IMR-90 (cell line): ENCODE measurements at regions not wholly inside any gene's neighbourhood (a gene's known extent, or its start where the extent isn't known, plus 50 kb on each side); places are given as distances from the start of the nearest gene placed in this dataset.

Experiments used
- ATAC-seq: fragments of 200-7000 bp; cut with Tn5 transposase; 2 replicates; pipeline ENCODE4 v1.9.1; 2020; ENCODE audit warnings: low read depth, mild to moderate bottlenecking, moderate library complexity
- BruUV-seq: library from RNA; stranded (reverse); fragments of 400-500 nt; replicated peaks from 2 replicates; lab custom pipeline; 2021; lab: Mats Ljungman, UMichigan
- CTCF ChIA-PET: fragments of 300-600 bp; formaldehyde crosslinking; extraction: SDS; loops from one replicate; lab custom pipeline; 2021; ENCODE audit warnings: antibody characterized with exemption; lab: Yijun Ruan, JAX
- POLR2A ChIA-PET: fragments of 300-600 bp; sonication (Branson Sonifier 250); formaldehyde crosslinking; loops from one replicate; lab custom pipeline; 2022; ENCODE audit warnings: antibody characterized with exemption; ENCODE audit not compliant: unreplicated experiment; lab: Charles Lee
- DNase-seq: peaks from one replicate; pipeline ENCODE4 v3.0.0; 2013
- H2AFZ ChIP-seq: replicated peaks from 2 replicates; pipeline ENCODE3; 2013; ENCODE audit warnings: low read length, mild to moderate bottlenecking; ENCODE audit not compliant: poor library complexity
- H2AK5ac ChIP-seq: 2 replicates; pipeline ENCODE4 v1.6.1; 2013; ENCODE audit warnings: low read depth, low read length, inconsistent platforms
- H2AK9ac ChIP-seq: replicated peaks from 2 replicates; pipeline ENCODE3; 2013; ENCODE audit warnings: mild to moderate bottlenecking, low read depth, low read length, moderate library complexity; ENCODE audit not compliant: poor library complexity
- H2BK120ac ChIP-seq: 2 replicates; pipeline ENCODE4 v1.6.1; 2013; ENCODE audit warnings: low read depth, low read length, inconsistent platforms
- H2BK15ac ChIP-seq: 3 replicates; pipeline ENCODE4 v1.6.1; 2013; ENCODE audit warnings: low read depth, low read length, inconsistent platforms
- H2BK20ac ChIP-seq: 2 replicates; pipeline ENCODE4 v1.6.1; 2013; ENCODE audit warnings: low read depth, mild to moderate bottlenecking, inconsistent platforms, low read length, moderate library complexity
- H2BK5ac ChIP-seq: 2 replicates; pipeline ENCODE4 v1.6.1; 2013; ENCODE audit warnings: mild to moderate bottlenecking, low read depth, low read length, inconsistent platforms; ENCODE audit not compliant: poor library complexity, severe bottlenecking
- H3K14ac ChIP-seq: replicated peaks from 2 replicates; pipeline ENCODE4 v1.6.1; 2013; ENCODE audit warnings: low read depth, low read length, inconsistent platforms
- H3K18ac ChIP-seq: 2 replicates; pipeline ENCODE4 v1.6.1; 2013; ENCODE audit warnings: low read depth, low read length, control low read depth
- H3K23ac ChIP-seq: 2 replicates; pipeline ENCODE4 v1.6.1; 2013; ENCODE audit warnings: low read depth, low read length, inconsistent platforms
- H3K27ac ChIP-seq: 2 replicates; pipeline ENCODE4 v1.5.1; 2013; ENCODE audit warnings: mild to moderate bottlenecking, control low read depth, low read length; ENCODE audit not compliant: insufficient read depth
- H3K27me3 ChIP-seq: 2 replicates; pipeline ENCODE4 v1.6.1; 2013; ENCODE audit warnings: low read length; ENCODE audit not compliant: control insufficient read depth, insufficient read depth
- H3K36me3 ChIP-seq: 2 replicates; pipeline ENCODE4 v1.6.1; 2013; ENCODE audit warnings: low read length, mixed read lengths; ENCODE audit not compliant: control insufficient read depth, insufficient read depth
- H3K4ac ChIP-seq: 2 replicates; pipeline ENCODE4 v1.6.1; 2013; ENCODE audit warnings: low read depth, low read length, inconsistent platforms
- H3K4me1 ChIP-seq: 2 replicates; pipeline ENCODE4 v1.6.1; 2013; ENCODE audit warnings: low read length, mixed read lengths; ENCODE audit not compliant: control insufficient read depth, insufficient read depth
- H3K4me2 ChIP-seq: 2 replicates; pipeline ENCODE4 v1.6.1; 2013; ENCODE audit warnings: low read depth, mild to moderate bottlenecking, control low read depth, low read length, moderate library complexity
- H3K4me3 ChIP-seq: 2 replicates; pipeline ENCODE4 v1.5.1; 2013; ENCODE audit warnings: low read depth, mild to moderate bottlenecking, control low read depth, low read length, moderate library complexity; ENCODE audit not compliant: insufficient read depth
- H3K56ac ChIP-seq: 2 replicates; pipeline ENCODE4 v1.6.1; 2013; ENCODE audit warnings: low read length, inconsistent platforms; ENCODE audit not compliant: insufficient read depth; ENCODE audit errors: extremely low read depth
- H3K79me1 ChIP-seq, 2 experiments: 2 replicates each; pipeline ENCODE4 v1.6.1; 2013; ENCODE audit warnings: low read length in 2 of 2, inconsistent platforms in 1 of 2, low read depth in 1 of 2
- H3K9ac ChIP-seq: 2 replicates; pipeline ENCODE4 v1.6.1; 2013; ENCODE audit warnings: low read depth, low read length, control low read depth
- H3K9me1 ChIP-seq: 2 replicates; pipeline ENCODE4 v1.6.1; 2013; ENCODE audit warnings: low read length, inconsistent platforms; ENCODE audit not compliant: insufficient read depth
- H3K9me3 ChIP-seq: 2 replicates; pipeline ENCODE4 v1.6.1; 2013; ENCODE audit warnings: low read length; ENCODE audit not compliant: control insufficient read depth, insufficient read depth
- H4K20me1 ChIP-seq: 2 replicates; pipeline ENCODE4 v1.6.1; 2013; ENCODE audit warnings: low read length, inconsistent platforms; ENCODE audit not compliant: insufficient read depth
- H4K5ac ChIP-seq: 2 replicates; pipeline ENCODE4 v1.6.1; 2013; ENCODE audit warnings: mild to moderate bottlenecking, low read depth, low read length, control low read depth
- H4K8ac ChIP-seq, 2 experiments: 2 replicates each; pipeline ENCODE4 v1.6.1; 2013; ENCODE audit warnings: low read depth in 2 of 2, low read length in 2 of 2, control low read depth in 1 of 2, inconsistent platforms in 1 of 2
- H4K91ac ChIP-seq: 2 replicates; pipeline ENCODE4 v1.6.1; 2013; ENCODE audit warnings: low read depth, low read length, inconsistent platforms; ENCODE audit not compliant: insufficient read depth
- CHD1 ChIP-seq: IDR thresholded peaks from 2 replicates; pipeline ENCODE4 v1.6.1; 2012; ENCODE audit warnings: low read depth, low read length, improper control_type of control experiment
- MXI1 ChIP-seq: IDR thresholded peaks from 2 replicates; pipeline ENCODE4 v1.6.1; 2012; ENCODE audit warnings: low read depth, mild to moderate bottlenecking, low read length, moderate library complexity, borderline replicate concordance
- WGBS, 2 experiments: methylation state at CpG; one replicate each; pipeline versions ENCODE4 v1.1.5 to v1.1.7; 2013; ENCODE audit warnings: missing lambda C conversion rate in 2 of 2; ENCODE audit not compliant: insufficient read length in 1 of 2; ENCODE audit errors: extremely low coverage in 2 of 2; 5-methylcytosine and 5-hydroxymethylcytosine counted together
- dilution Hi-C: fragments of 300-500 bp; cut with HindIII; formaldehyde crosslinking; loops from one replicate; pipeline ENCODE4 v1.14.3; 2018; ENCODE audit warnings: low sequenced_read_pairs; ENCODE audit not compliant: unreplicated experiment
- in situ Hi-C: fragments of 300-500 bp; cut with MboI; formaldehyde crosslinking; loops from 3 replicates; pipeline ENCODE4 v1.14.3; 2019; ENCODE audit warnings: low sequenced_read_pairs, inconsistent platforms, mixed read lengths
- intact Hi-C: fragments of 100-400 bp; cut with micrococcal nuclease; formaldehyde crosslinking; loops from 2 replicates; pipeline ENCODE4 v1.10.0; 2022

DNA sequence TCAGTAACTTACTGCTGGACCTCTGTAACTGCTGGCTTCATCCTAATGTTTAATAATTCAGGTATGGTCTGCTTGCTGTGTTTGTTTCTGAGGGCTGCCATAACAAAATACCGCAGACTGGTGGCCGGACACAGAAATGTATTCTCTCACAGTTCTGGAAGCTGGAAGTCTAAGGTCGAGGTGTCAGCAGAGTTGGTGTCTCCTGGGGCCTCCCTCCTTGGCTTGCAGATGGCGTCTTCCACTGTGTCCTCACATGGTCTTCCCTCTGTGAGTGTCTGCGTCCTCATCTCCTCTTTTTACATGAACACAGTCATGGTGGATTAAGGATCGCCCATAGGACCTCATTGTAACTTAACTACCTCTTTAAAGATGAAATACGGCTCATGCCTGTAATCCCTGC, 389.7 kb upstream of the JARID2 start:
- Histone ChIP-seq H2BK20ac (no peak overlapping the region), H3K9me1 (no peaks in the 10 kb centered on the region), H2BK120ac (no peak overlapping the region), H3K4me3 (no peak overlapping the region), H2AK5ac (no peak overlapping the region), H3K27ac (no peak overlapping the region), H3K18ac (no peak overlapping the region), H3K14ac (no peak overlapping the region), H2AK9ac (no peak overlapping the region), H3K23ac (no peak overlapping the region), H4K91ac (no peak overlapping the region), H3K9me3 (no peaks in the 10 kb centered on the region), H4K5ac (no peak overlapping the region), H3K4me1 (peaks cover 2% of the 10 kb centered on the region; the same call in 1 of the 2 replicates), H2AFZ (no peak overlapping the region), H2BK5ac (no peak overlapping the region), H3K4ac (no peak overlapping the region), H3K27me3 (no peaks in the 10 kb centered on the region), H2BK15ac (no peak overlapping the region), H4K8ac (no peak overlapping the region), H3K79me1 (no peaks in the 10 kb centered on the region), H4K20me1 (no peaks in the 10 kb centered on the region), H3K9ac (no peak overlapping the region), H3K36me3 (no peaks in the 10 kb centered on the region), H3K4me2 (no peak overlapping the region), H3K56ac (no peak overlapping the region)
- dilution Hi-C loops (no loop called here), intact Hi-C loops (no loop called here), in situ Hi-C loops (no loop called here)
- WGBS, 2 experiments, result 85% methylated on average over 5 of the region's 7 CpGs; no CpG with 5 or more reads in 1 of the 2 experiments
- no TSS peak for BruUV-seq
- ATAC-seq (no peak), DNase-seq (no peak)
- CTCF ChIA-PET, result no interaction called here
- POLR2A ChIA-PET, result no interaction called here
- TF ChIP-seq CHD1 (no peak), MXI1 (no peak)
